CD4-positive, alpha-beta T cell (primary cell): ENCODE measurements at regions not wholly inside any gene's neighbourhood (a gene's known extent, or its start where the extent isn't known, plus 50 kb on each side); places are given as distances from the start of the nearest gene placed in this dataset.

Experiments
- ATAC-seq: fragments of 200-7000 bp; cut with Tn5 transposase; one replicate; pipeline ENCODE4 v1.10.0; 2022; ENCODE audit warnings: mild to moderate bottlenecking; ENCODE audit not compliant: poor library complexity
- CTCF ChIA-PET: fragments of 350-600 bp; sonication (Branson Sonifier 250); formaldehyde crosslinking; loops from one replicate; lab custom pipeline; 2021; ENCODE audit warnings: antibody characterized with exemption, inconsistent platforms; lab: Charles Lee
- POLR2A ChIA-PET: fragments of 350-600 bp; sonication (Branson Sonifier 250); formaldehyde crosslinking; loops from one replicate; lab custom pipeline; 2021; ENCODE audit warnings: antibody characterized with exemption, inconsistent platforms; lab: Charles Lee
- DNase-seq, 14 experiments: peaks; one replicate each; pipeline ENCODE4 v3.0.0-alpha.2; 2013 to 2020; ENCODE audit warnings: mixed read lengths in 2 of 14
- H3K27ac ChIP-seq, 2 donors: one replicate each; pipeline versions ENCODE4 v1.5.1 to v1.7.0; 2013; ENCODE audit warnings: low read length in 2 of 2, low read depth in 1 of 2, mild to moderate bottlenecking in 1 of 2
- H3K27me3 ChIP-seq, 2 experiments: 1 replicate in 1 of 2; 2 replicates in 1 of 2; pipeline versions ENCODE4 v1.6.1 to v1.7.0; 2013; ENCODE audit warnings: low read length in 2 of 2, control low read depth in 1 of 2, mild to moderate bottlenecking in 1 of 2, moderate library complexity in 1 of 2; ENCODE audit not compliant: insufficient read depth in 2 of 2, control insufficient read depth in 1 of 2
- H3K36me3 ChIP-seq: one replicate; pipeline ENCODE4 v1.6.1; 2013; ENCODE audit warnings: low read length, control low read depth; ENCODE audit not compliant: insufficient read depth
- H3K4me1 ChIP-seq: one replicate; pipeline ENCODE4 v1.6.1; 2013; ENCODE audit warnings: low read length, control low read depth; ENCODE audit not compliant: insufficient read depth
- H3K4me3 ChIP-seq: one replicate; pipeline ENCODE4 v1.5.1; 2013; ENCODE audit warnings: mild to moderate bottlenecking, low read length, moderate library complexity
- H3K9me3 ChIP-seq, 2 experiments: 1 replicate in 1 of 2; 2 replicates in 1 of 2; pipeline versions ENCODE4 v1.6.1 to v1.7.0; 2013; ENCODE audit warnings: low read length in 2 of 2, mild to moderate bottlenecking in 2 of 2, control low read depth in 1 of 2, moderate library complexity in 1 of 2; ENCODE audit not compliant: control insufficient read depth in 1 of 2, insufficient read depth in 1 of 2
- H3K27ac Mint-ChIP-seq: one replicate; pipeline ENCODE4 v1.8.0; 2020; ENCODE audit warnings: mixed read lengths
- H3K27me3 Mint-ChIP-seq: one replicate; pipeline ENCODE4 v1.8.0; 2021; ENCODE audit warnings: mixed read lengths
- H3K36me3 Mint-ChIP-seq: one replicate; pipeline ENCODE4 v1.8.0; 2021; ENCODE audit warnings: low read depth, mixed read lengths
- H3K4me1 Mint-ChIP-seq: one replicate; pipeline ENCODE4 v1.8.0; 2021; ENCODE audit warnings: low read depth, mixed read lengths
- H3K4me3 Mint-ChIP-seq: one replicate; pipeline ENCODE4 v1.8.0; 2020; ENCODE audit warnings: mild to moderate bottlenecking, mixed read lengths
- H3K9me3 Mint-ChIP-seq: one replicate; pipeline ENCODE4 v1.8.0; 2020; ENCODE audit warnings: mixed read lengths
- CTCF ChIP-seq: fragments of 200-600 bp; IDR thresholded peaks from one replicate; pipeline ENCODE4 v1.8.0; 2022; ENCODE audit warnings: antibody characterized with exemption, mild to moderate bottlenecking
- intact Hi-C, 2 experiments: fragments of 100-400 bp; cut with DNase I in 1 of 2; cut with micrococcal nuclease in 1 of 2; formaldehyde crosslinking; loops; one replicate each; pipeline versions ENCODE4 v1.15.1 to v1.9.0; 2023 to 2025; cut with DNase I, micrococcal nuclease

GRCh38 chr1:221823561-221823960 is 81.7 kb upstream of the DUSP10 start:
- DNase-seq (no peak), ATAC-seq (no peak)
- intact Hi-C loops: no loop called here
- H3K9me3 ChIP-seq: no peaks in the 10 kb centered on the region
- H3K27me3 ChIP-seq: no peaks in the 10 kb centered on the region
- CTCF ChIA-PET: interaction anchor here (1.0 kb wide), 1 partner anchor 11 kb away, joined by 3 read pairs; no protein-coding TSS in a partner anchor
- H3K27ac ChIP-seq: no peak overlapping the region
- H3K9me3 Mint-ChIP-seq: no peaks in the 10 kb centered on the region
- no peak overlapping the region for H3K4me3 ChIP-seq
- no peaks in the 10 kb centered on the region for H3K36me3 Mint-ChIP-seq
- peaks cover 23% of the 10 kb centered on the region for H3K4me1 Mint-ChIP-seq
- peaks cover 7% of the 10 kb centered on the region for H3K4me1 ChIP-seq
- no peaks in the 10 kb centered on the region for H3K36me3 ChIP-seq
- no peak overlapping the region for H3K4me3 Mint-ChIP-seq
- no peak for TF ChIP-seq CTCF
- H3K27me3 Mint-ChIP-seq: no peaks in the 10 kb centered on the region
- POLR2A ChIA-PET: no interaction called here
- no peak overlapping the region for H3K27ac Mint-ChIP-seq

GRCh38 chr1:221823149-221823548 is 81.3 kb upstream of the DUSP10 start:
- DNase-seq (no peak), ATAC-seq (no peak)
- no peaks in the 10 kb centered on the region for H3K9me3 Mint-ChIP-seq
- H3K4me3 ChIP-seq: no peak overlapping the region
- H3K9me3 ChIP-seq: no peaks in the 10 kb centered on the region
- intact Hi-C loops: no loop called here
- H3K4me3 Mint-ChIP-seq: no peak overlapping the region
- H3K36me3 Mint-ChIP-seq: no peaks in the 10 kb centered on the region
- TF ChIP-seq CTCF: no peak
- ChIA-PET CTCF (interaction anchor here (1.0 kb wide), 1 partner anchor 10 kb away, joined by 3 read pairs; no protein-coding TSS in a partner anchor), POLR2A (no interaction called here)
- H3K4me1 Mint-ChIP-seq: peaks cover 22% of the 10 kb centered on the region
- no peak overlapping the region for H3K27ac Mint-ChIP-seq
- H3K4me1 ChIP-seq: peaks cover 7% of the 10 kb centered on the region
- no peaks in the 10 kb centered on the region for H3K27me3 Mint-ChIP-seq
- H3K27ac ChIP-seq: no peak overlapping the region
- no peaks in the 10 kb centered on the region for H3K36me3 ChIP-seq
- H3K27me3 ChIP-seq: no peaks in the 10 kb centered on the region

- no peak for TF ChIP-seq CTCF
- Mint-ChIP-seq H3K4me1 (peaks cover 18% of the 10 kb centered on the region), H3K4me3 (no peak overlapping the region), H3K36me3 (no peaks in the 10 kb centered on the region), H3K9me3 (no peaks in the 10 kb centered on the region), H3K27me3 (no peaks in the 10 kb centered on the region), H3K27ac (no peak overlapping the region)
- Histone ChIP-seq H3K4me3 (no peak overlapping the region), H3K27me3 (no peaks in the 10 kb centered on the region), H3K9me3 (no peaks in the 10 kb centered on the region), H3K27ac (no peak overlapping the region), H3K36me3 (no peaks in the 10 kb centered on the region), H3K4me1 (peaks cover 7% of the 10 kb centered on the region)
- DNase-seq (no peak), ATAC-seq (no peak)
- ChIA-PET CTCF (no interaction called here), POLR2A (no interaction called here)
- intact Hi-C loops: no loop called here
Measured at GRCh38 chr1:221822591-221822990, 80.7 kb upstream of the DUSP10 start.
